ENCODE measurements at regions not wholly inside any gene's neighbourhood (a gene's known extent, or its start where the extent isn't known, plus 50 kb on each side); places are given as distances from the start of the nearest gene placed in this dataset.

DNA sequence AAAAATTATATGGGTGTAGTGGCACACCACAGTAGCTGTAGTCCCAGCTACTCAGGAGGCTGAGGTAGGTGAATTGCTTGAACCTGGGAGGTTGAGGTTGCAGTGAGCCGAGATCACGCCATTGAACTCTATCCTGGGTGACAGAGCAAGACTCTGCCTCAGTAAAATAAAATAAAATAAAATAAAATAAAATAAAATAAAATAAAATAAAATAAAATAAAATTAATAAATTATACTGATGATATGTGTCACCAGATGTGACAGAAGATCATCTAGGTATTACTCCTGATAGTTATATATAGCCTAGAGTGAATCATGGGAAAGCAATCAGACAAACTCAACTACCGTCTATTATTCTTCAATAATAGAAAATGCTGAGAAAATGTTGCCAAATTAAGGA lies 972.5 kb downstream of the MRPL39 start:
- no peaks in the 10 kb centered on the region for H3K9me3 ChIP-seq (ENCODE audit: control insufficient read depth in 4 of 4, low read length in 3 of 4)
- H3K4me1 ChIP-seq (ENCODE audit: control insufficient read depth in 4 of 4, insufficient read depth in 4 of 4, low read length in 3 of 4): no peaks in the 10 kb centered on the region
- H3K27me3 ChIP-seq (ENCODE audit: control insufficient read depth in 4 of 4, insufficient read depth in 4 of 4, low read length in 3 of 4): no peaks in the 10 kb centered on the region
- H3K27ac ChIP-seq (ENCODE audit: low read depth in 1 of 2, low read length in 2 of 2): no peak overlapping the region
- TF ChIP-seq NR2F2 (IDR thresholded peaks at IDR 0.05) (no peak), SP1 (IDR thresholded peaks at IDR 0.05) (no peak), HNF4G (IDR thresholded peaks at IDR 0.05) (no peak), EGR1 (IDR thresholded peaks at IDR 0.05; ENCODE audit: low read depth in 2 of 2) (no peak), FOXA1 (IDR thresholded peaks at IDR 0.05) (no peak), TAF1 (conservative IDR thresholded peaks at IDR 0.05) (no peak), RXRA (IDR thresholded peaks at IDR 0.05) (no peak), YY1 (IDR thresholded peaks at IDR 0.05) (no peak)
- 87% methylated on average over 3 of the region's 3 CpGs for WGBS
- no peak overlapping the region for H3K4me3 ChIP-seq (ENCODE audit: low read depth in 1 of 3, low read length in 3 of 3)
- no peak for DNase-seq (ENCODE audit: low spot score)
- H3K9ac ChIP-seq (ENCODE audit: low read depth in 1 of 2, low read length in 2 of 2): no peak overlapping the region
- H3K36me3 ChIP-seq (ENCODE audit: control insufficient read depth in 4 of 4, insufficient read depth in 3 of 4, low read depth in 1 of 4, low read length in 3 of 4): no peaks in the 10 kb centered on the region

DNA sequence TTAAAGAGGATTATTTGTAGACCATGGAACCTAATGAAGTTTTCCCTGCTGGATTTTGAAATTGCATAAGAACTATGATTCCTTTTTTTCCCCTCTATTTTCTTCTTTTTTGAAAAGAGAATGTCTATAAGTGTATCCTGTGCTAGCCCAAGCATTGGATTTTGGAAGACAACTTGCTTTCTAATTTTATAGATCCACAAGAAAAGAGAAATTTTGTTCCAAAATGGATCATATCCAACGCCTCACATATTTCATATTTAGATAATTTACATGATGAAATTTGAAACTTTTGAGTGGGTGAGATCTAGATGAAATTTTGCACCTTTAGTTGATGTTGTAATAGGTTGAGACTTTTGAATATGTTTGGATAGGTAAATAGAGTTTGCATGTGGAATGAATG lies 978.7 kb downstream of the MRPL39 start:
- Histone ChIP-seq H3K27ac (ENCODE audit: low read depth in 1 of 2, low read length in 2 of 2) (no peak overlapping the region), H3K9ac (ENCODE audit: low read depth in 1 of 2, low read length in 2 of 2) (no peak overlapping the region), H3K4me3 (ENCODE audit: low read depth in 1 of 3, low read length in 3 of 3) (no peak overlapping the region), H3K9me3 (ENCODE audit: control insufficient read depth in 4 of 4, low read length in 3 of 4) (no peaks in the 10 kb centered on the region), H3K36me3 (ENCODE audit: control insufficient read depth in 4 of 4, insufficient read depth in 3 of 4, low read depth in 1 of 4, low read length in 3 of 4) (no peaks in the 10 kb centered on the region), H3K27me3 (ENCODE audit: control insufficient read depth in 4 of 4, insufficient read depth in 4 of 4, low read length in 3 of 4) (no peaks in the 10 kb centered on the region), H3K4me1 (ENCODE audit: control insufficient read depth in 4 of 4, insufficient read depth in 4 of 4, low read length in 3 of 4) (no peaks in the 10 kb centered on the region)
- TF ChIP-seq TAF1 (conservative IDR thresholded peaks at IDR 0.05) (no peak), HNF4G (IDR thresholded peaks at IDR 0.05) (no peak), FOXA1 (IDR thresholded peaks at IDR 0.05) (no peak), RXRA (IDR thresholded peaks at IDR 0.05) (no peak), HNF4A (conservative IDR thresholded peaks at IDR 0.05) (no peak), YY1 (IDR thresholded peaks at IDR 0.05) (no peak), NR2F2 (IDR thresholded peaks at IDR 0.05) (no peak)
- TF ChIP-seq, protein P1, sequence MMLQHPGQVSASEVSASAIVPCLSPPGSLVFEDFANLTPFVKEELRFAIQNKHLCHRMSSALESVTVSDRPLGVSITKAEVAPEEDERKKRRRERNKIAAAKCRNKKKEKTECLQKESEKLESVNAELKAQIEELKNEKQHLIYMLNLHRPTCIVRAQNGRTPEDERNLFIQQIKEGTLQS (IDR thresholded peaks at IDR 0.05): no peak
- TF ChIP-seq, protein P2, sequence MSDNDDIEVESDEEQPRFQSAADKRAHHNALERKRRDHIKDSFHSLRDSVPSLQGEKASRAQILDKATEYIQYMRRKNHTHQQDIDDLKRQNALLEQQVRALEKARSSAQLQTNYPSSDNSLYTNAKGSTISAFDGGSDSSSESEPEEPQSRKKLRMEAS (IDR thresholded peaks at IDR 0.05): no peak
- TF ChIP-seq, protein P3, sequence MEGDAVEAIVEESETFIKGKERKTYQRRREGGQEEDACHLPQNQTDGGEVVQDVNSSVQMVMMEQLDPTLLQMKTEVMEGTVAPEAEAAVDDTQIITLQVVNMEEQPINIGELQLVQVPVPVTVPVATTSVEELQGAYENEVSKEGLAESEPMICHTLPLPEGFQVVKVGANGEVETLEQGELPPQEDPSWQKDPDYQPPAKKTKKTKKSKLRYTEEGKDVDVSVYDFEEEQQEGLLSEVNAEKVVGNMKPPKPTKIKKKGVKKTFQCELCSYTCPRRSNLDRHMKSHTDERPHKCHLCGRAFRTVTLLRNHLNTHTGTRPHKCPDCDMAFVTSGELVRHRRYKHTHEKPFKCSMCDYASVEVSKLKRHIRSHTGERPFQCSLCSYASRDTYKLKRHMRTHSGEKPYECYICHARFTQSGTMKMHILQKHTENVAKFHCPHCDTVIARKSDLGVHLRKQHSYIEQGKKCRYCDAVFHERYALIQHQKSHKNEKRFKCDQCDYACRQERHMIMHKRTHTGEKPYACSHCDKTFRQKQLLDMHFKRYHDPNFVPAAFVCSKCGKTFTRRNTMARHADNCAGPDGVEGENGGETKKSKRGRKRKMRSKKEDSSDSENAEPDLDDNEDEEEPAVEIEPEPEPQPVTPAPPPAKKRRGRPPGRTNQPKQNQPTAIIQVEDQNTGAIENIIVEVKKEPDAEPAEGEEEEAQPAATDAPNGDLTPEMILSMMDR (IDR thresholded peaks at IDR 0.05; ENCODE audit: low read depth, low read length, missing input control): no peak
- TF ChIP-seq, protein P4, sequence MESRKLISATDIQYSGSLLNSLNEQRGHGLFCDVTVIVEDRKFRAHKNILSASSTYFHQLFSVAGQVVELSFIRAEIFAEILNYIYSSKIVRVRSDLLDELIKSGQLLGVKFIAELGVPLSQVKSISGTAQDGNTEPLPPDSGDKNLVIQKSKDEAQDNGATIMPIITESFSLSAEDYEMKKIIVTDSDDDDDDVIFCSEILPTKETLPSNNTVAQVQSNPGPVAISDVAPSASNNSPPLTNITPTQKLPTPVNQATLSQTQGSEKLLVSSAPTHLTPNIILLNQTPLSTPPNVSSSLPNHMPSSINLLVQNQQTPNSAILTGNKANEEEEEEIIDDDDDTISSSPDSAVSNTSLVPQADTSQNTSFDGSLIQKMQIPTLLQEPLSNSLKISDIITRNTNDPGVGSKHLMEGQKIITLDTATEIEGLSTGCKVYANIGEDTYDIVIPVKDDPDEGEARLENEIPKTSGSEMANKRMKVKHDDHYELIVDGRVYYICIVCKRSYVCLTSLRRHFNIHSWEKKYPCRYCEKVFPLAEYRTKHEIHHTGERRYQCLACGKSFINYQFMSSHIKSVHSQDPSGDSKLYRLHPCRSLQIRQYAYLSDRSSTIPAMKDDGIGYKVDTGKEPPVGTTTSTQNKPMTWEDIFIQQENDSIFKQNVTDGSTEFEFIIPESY (IDR thresholded peaks at IDR 0.05): no peak
- DNase-seq (ENCODE audit: low spot score): no peak
- 46% methylated on average over 1 of the region's 1 CpG for WGBS

GRCh38 chr21:24628046-24628445 lies 979.2 kb downstream of the MRPL39 start:
- H3K27me3 ChIP-seq (ENCODE audit: control insufficient read depth in 4 of 4, insufficient read depth in 4 of 4, low read length in 3 of 4): no peaks in the 10 kb centered on the region
- H3K4me3 ChIP-seq (ENCODE audit: low read depth in 1 of 3, low read length in 3 of 3): no peak overlapping the region
- H3K36me3 ChIP-seq (ENCODE audit: control insufficient read depth in 4 of 4, insufficient read depth in 3 of 4, low read depth in 1 of 4, low read length in 3 of 4): no peaks in the 10 kb centered on the region
- no peak overlapping the region for H3K27ac ChIP-seq (ENCODE audit: low read depth in 1 of 2, low read length in 2 of 2)
- no peak overlapping the region for H3K9ac ChIP-seq (ENCODE audit: low read depth in 1 of 2, low read length in 2 of 2)
- H3K9me3 ChIP-seq (ENCODE audit: control insufficient read depth in 4 of 4, low read length in 3 of 4): no peaks in the 10 kb centered on the region
- TF ChIP-seq, protein P3 (IDR thresholded peaks at IDR 0.05; ENCODE audit: low read depth, low read length, missing input control): no peak
- TF ChIP-seq SP1 (IDR thresholded peaks at IDR 0.05) (no peak), TAF1 (conservative IDR thresholded peaks at IDR 0.05) (no peak), JUND (IDR thresholded peaks at IDR 0.05) (no peak), HNF4A (conservative IDR thresholded peaks at IDR 0.05) (no peak), HNF4G (IDR thresholded peaks at IDR 0.05) (no peak), YY1 (IDR thresholded peaks at IDR 0.05) (no peak), FOXA2 (IDR thresholded peaks at IDR 0.05) (no peak), GABPA (IDR thresholded peaks at IDR 0.05 in 1 of 2, conservative IDR thresholded peaks at IDR 0.05 in 1 of 2) (no peak), EGR1 (IDR thresholded peaks at IDR 0.05; ENCODE audit: low read depth in 2 of 2) (no peak), RXRA (IDR thresholded peaks at IDR 0.05) (no peak)
- TF ChIP-seq, protein P1 (IDR thresholded peaks at IDR 0.05): no peak
- TF ChIP-seq, protein P5, sequence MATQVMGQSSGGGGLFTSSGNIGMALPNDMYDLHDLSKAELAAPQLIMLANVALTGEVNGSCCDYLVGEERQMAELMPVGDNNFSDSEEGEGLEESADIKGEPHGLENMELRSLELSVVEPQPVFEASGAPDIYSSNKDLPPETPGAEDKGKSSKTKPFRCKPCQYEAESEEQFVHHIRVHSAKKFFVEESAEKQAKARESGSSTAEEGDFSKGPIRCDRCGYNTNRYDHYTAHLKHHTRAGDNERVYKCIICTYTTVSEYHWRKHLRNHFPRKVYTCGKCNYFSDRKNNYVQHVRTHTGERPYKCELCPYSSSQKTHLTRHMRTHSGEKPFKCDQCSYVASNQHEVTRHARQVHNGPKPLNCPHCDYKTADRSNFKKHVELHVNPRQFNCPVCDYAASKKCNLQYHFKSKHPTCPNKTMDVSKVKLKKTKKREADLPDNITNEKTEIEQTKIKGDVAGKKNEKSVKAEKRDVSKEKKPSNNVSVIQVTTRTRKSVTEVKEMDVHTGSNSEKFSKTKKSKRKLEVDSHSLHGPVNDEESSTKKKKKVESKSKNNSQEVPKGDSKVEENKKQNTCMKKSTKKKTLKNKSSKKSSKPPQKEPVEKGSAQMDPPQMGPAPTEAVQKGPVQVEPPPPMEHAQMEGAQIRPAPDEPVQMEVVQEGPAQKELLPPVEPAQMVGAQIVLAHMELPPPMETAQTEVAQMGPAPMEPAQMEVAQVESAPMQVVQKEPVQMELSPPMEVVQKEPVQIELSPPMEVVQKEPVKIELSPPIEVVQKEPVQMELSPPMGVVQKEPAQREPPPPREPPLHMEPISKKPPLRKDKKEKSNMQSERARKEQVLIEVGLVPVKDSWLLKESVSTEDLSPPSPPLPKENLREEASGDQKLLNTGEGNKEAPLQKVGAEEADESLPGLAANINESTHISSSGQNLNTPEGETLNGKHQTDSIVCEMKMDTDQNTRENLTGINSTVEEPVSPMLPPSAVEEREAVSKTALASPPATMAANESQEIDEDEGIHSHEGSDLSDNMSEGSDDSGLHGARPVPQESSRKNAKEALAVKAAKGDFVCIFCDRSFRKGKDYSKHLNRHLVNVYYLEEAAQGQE (IDR thresholded peaks at IDR 0.05): no peak
- no peak for DNase-seq (ENCODE audit: low spot score)
- H3K4me1 ChIP-seq (ENCODE audit: control insufficient read depth in 4 of 4, insufficient read depth in 4 of 4, low read length in 3 of 4): no peaks in the 10 kb centered on the region
